ENCODE measurements at regions not wholly inside any gene's neighbourhood (a gene's known extent, or its start where the extent isn't known, plus 50 kb on each side); places are given as distances from the start of the nearest gene placed in this dataset.
"Not testable (repeated sequence)": the region's sequence is repeated elsewhere in the genome, so short reads cannot be mapped to it uniquely, and the experiment has no call there.

DNA sequence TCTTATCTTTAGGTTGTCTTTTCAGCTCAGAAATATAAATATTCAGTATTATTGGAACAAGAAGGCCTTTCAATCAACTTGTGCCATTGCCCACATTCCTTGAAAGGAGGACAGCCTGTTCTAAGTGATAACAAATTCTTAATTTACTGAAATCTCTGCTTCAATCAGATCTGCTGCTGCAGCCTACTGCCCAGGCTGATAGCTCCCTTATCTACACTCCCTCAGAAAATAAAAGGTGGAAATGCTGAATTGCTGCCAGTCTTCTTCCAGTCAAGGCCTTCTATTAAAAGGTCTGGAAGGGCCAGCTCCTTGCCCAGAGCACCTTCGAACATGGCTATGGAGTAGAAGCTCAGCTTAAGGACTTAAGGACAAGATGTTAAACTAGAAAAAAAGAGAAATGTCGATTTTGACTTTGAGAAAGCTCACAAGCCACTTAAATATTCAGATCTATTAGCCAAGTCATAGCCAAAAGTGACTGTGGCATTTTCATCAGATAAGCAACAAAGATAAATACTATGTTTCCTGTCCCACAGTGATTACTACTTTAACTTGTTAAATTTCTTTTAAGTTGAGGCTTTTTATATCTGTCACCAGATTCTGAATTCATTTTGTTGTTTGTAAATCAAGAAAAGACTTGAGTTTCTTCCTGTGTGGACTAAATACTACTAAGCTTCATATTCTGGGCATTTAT, 480.5 kb upstream of the CBLB start:
- Histone ChIP-seq H3K36me3 (replicated peaks; ENCODE audit: insufficient read depth, low read depth) (no peaks in the 10 kb centered on the region), H3K4me1 (ENCODE audit: insufficient read depth) (peaks cover 9% of the 10 kb centered on the region), H3K4me3 (no peak overlapping the region), H3K9me3 (ENCODE audit: low read depth) (no peaks in the 10 kb centered on the region), H3K79me2 (no peaks in the 10 kb centered on the region), H2AFZ (no peak overlapping the region), H3K27ac (no peak overlapping the region), H3K9me2 (replicated peaks; ENCODE audit: insufficient read depth) (no peaks in the 10 kb centered on the region), H3K4me2 (no peak overlapping the region), H4K20me1 (ENCODE audit: insufficient read depth, poor library complexity, severe bottlenecking) (no peaks in the 10 kb centered on the region), H3K27me3 (no peaks in the 10 kb centered on the region)
- WGBS (ENCODE audit: low lambda C conversion rate, missing lambda C conversion rate) = 75% methylated on average over 2 of the region's 2 CpGs
- no peak for TF ChIP-seq CTCF (IDR thresholded peaks at IDR 0.05; ENCODE audit: poor library complexity)
- TF ChIP-seq EZH2 (IDR thresholded peaks at IDR 0.05; ENCODE audit: borderline replicate concordance) = no peak
- no peak for TF ChIP-seq EZH2phosphoT487 (IDR thresholded peaks at IDR 0.05; ENCODE audit: low read depth, severe bottlenecking, unreplicated experiment)
- DNase-seq (ENCODE audit: low spot score) = no peak

GRCh38 chr3:106355873-106356272, 487.1 kb upstream of the CBLB start:
- Histone ChIP-seq H3K79me2 (no peaks in the 10 kb centered on the region), H3K4me3 (no peak overlapping the region), H3K4me2 (no peak overlapping the region), H3K27me3 (no peaks in the 10 kb centered on the region), H3K9me2 (replicated peaks; ENCODE audit: insufficient read depth) (no peaks in the 10 kb centered on the region), H3K9me3 (ENCODE audit: low read depth) (no peaks in the 10 kb centered on the region), H3K4me1 (ENCODE audit: insufficient read depth) (no peaks in the 10 kb centered on the region), H3K27ac (no peak overlapping the region), H2AFZ (no peak overlapping the region), H3K36me3 (replicated peaks; ENCODE audit: insufficient read depth, low read depth) (no peaks in the 10 kb centered on the region), H4K20me1 (ENCODE audit: insufficient read depth, poor library complexity, severe bottlenecking) (no peaks in the 10 kb centered on the region)
- TF ChIP-seq EZH2 (IDR thresholded peaks at IDR 0.05; ENCODE audit: borderline replicate concordance) (no peak), CTCF (IDR thresholded peaks at IDR 0.05; ENCODE audit: poor library complexity) (no peak), EZH2phosphoT487 (IDR thresholded peaks at IDR 0.05; ENCODE audit: low read depth, severe bottlenecking, unreplicated experiment) (no peak)
- WGBS (ENCODE audit: low lambda C conversion rate, missing lambda C conversion rate) = 90% methylated on average over 3 of the region's 3 CpGs
- no peak for DNase-seq (ENCODE audit: low spot score)

- 100% methylated on average over 3 of the region's 3 CpGs for WGBS (ENCODE audit: low lambda C conversion rate, missing lambda C conversion rate)
- no peaks in the 10 kb centered on the region for H4K20me1 ChIP-seq (ENCODE audit: insufficient read depth, poor library complexity, severe bottlenecking)
- no peaks in the 10 kb centered on the region for H3K36me3 ChIP-seq (replicated peaks; ENCODE audit: insufficient read depth, low read depth)
- H3K27ac ChIP-seq = no peak overlapping the region
- no peaks in the 10 kb centered on the region for H3K9me2 ChIP-seq (replicated peaks; ENCODE audit: insufficient read depth)
- H3K27me3 ChIP-seq = no peaks in the 10 kb centered on the region
- H3K4me3 ChIP-seq = no peak overlapping the region
- H3K79me2 ChIP-seq = no peaks in the 10 kb centered on the region
- H2AFZ ChIP-seq = no peak overlapping the region
- H3K4me1 ChIP-seq (ENCODE audit: insufficient read depth) = no peaks in the 10 kb centered on the region
- no peaks in the 10 kb centered on the region for H3K9me3 ChIP-seq (ENCODE audit: low read depth)
- H3K4me2 ChIP-seq = no peak overlapping the region
- no peak for DNase-seq (ENCODE audit: low spot score)
- TF ChIP-seq EZH2phosphoT487 (IDR thresholded peaks at IDR 0.05; ENCODE audit: low read depth, severe bottlenecking, unreplicated experiment) = no peak
These were observed 490.9 kb upstream of the CBLB start for GRCh38 chr3:106359692-106360091.

DNA sequence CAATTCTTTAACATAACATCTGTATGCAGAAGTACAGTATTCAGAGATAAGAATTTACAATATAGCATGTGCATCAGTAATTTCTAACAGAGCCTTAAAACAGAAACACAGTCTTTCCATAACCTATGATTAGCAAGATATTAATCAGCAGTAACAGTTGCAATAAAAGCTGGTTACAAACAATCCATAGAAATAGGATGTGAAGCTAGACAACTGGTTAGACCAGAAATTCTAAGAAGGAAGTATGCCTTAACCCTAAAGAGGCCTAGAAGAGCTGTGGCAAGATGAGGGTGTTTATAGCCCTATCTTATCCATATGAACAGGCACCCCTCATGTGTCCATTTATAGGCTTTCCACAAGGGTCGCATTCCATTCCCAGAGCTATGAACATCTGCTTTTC, 492.1 kb upstream of the CBLB start:
- H3K4me1 ChIP-seq (ENCODE audit: insufficient read depth); H4K20me1 ChIP-seq (ENCODE audit: insufficient read depth, poor library complexity, severe bottlenecking); H3K27ac ChIP-seq; H3K4me2 ChIP-seq; H3K79me2 ChIP-seq; H3K36me3 ChIP-seq (replicated peaks; ENCODE audit: insufficient read depth, low read depth); H3K9me3 ChIP-seq (ENCODE audit: low read depth); H3K9me2 ChIP-seq (replicated peaks; ENCODE audit: insufficient read depth); H2AFZ ChIP-seq; H3K27me3 ChIP-seq; H3K4me3 ChIP-seq; DNase-seq (ENCODE audit: low spot score): not testable (repeated sequence)
- 82% methylated on average over 1 of the region's 1 CpG for WGBS (ENCODE audit: low lambda C conversion rate, missing lambda C conversion rate)
